Thyroid gland (tissue), 4 donors: ENCODE measurements at regions not wholly inside any gene's neighbourhood (a gene's known extent, or its start where the extent isn't known, plus 50 kb on each side); places are given as distances from the start of the nearest gene placed in this dataset.

ENCODE experiments used
- POLR2A ChIP-seq, 2 donors: fragments of 450-650 bp; IDR thresholded peaks; one replicate each; pipeline ENCODE4 v1.6.1; 2017; ENCODE audit warnings: antibody characterized with exemption in 2 of 2, mild to moderate bottlenecking in 2 of 2, moderate library complexity in 1 of 2
- TF ChIP-seq, protein P1 (sequence below), 6 experiments: fragments of 200-600 bp in 3 of 6; fragments of 450-650 bp in 3 of 6; sonication (generic) in 3 of 6; IDR thresholded peaks; one replicate each; pipeline ENCODE4 v1.5.1; 2016 to 2019; ENCODE audit warnings: antibody characterized with exemption in 6 of 6, mild to moderate bottlenecking in 2 of 6, inconsistent platforms in 1 of 6, moderate library complexity in 1 of 6

DNA sequence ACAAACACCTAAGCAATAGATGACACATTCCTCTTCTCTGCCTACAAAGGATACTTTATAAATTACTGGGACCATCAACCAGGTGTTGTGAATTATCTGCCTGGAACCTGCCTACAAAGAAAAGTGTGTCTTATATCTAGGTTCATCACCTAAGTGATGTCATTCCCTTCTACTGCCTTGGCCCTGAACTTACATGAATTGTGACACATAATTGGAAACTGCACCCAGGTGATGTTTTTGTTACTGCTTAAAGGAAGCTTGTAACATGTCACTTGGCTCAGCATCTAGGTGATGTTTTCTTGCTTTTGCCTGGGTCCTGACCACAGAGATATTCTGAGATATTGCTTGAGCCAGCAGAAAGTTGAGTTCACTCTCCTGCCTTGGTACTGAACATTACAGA, 870.5 kb upstream of the TSPY4 start:
- TF ChIP-seq, protein P1, sequence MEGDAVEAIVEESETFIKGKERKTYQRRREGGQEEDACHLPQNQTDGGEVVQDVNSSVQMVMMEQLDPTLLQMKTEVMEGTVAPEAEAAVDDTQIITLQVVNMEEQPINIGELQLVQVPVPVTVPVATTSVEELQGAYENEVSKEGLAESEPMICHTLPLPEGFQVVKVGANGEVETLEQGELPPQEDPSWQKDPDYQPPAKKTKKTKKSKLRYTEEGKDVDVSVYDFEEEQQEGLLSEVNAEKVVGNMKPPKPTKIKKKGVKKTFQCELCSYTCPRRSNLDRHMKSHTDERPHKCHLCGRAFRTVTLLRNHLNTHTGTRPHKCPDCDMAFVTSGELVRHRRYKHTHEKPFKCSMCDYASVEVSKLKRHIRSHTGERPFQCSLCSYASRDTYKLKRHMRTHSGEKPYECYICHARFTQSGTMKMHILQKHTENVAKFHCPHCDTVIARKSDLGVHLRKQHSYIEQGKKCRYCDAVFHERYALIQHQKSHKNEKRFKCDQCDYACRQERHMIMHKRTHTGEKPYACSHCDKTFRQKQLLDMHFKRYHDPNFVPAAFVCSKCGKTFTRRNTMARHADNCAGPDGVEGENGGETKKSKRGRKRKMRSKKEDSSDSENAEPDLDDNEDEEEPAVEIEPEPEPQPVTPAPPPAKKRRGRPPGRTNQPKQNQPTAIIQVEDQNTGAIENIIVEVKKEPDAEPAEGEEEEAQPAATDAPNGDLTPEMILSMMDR (IDR thresholded peaks at IDR 0.05) = no peak
- TF ChIP-seq POLR2A (IDR thresholded peaks at IDR 0.05) = no peak
